ENCODE measurements at regions not wholly inside any gene's neighbourhood (a gene's known extent, or its start where the extent isn't known, plus 50 kb on each side); places are given as distances from the start of the nearest gene placed in this dataset.

DNA sequence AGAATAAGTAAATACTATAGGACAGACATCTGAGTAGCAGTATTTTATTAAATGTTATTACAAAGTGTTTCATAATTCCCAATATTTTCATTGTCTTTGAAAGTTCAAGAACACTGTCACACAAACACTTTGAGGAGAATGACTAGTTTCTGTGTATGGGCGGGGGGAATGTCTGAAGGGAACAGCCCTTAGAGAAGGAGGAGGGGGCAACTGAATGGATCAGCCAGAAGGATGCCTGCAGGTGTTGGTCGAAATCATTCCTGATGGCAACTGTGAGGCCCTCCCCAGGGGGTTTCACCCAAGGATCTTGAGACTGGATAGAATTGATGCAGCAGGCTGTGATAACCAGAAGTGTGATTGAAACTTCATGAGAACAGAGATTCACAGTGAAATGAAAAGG is 223.2 kb upstream of the C1orf87 start:
- TF ChIP-seq, protein P1, sequence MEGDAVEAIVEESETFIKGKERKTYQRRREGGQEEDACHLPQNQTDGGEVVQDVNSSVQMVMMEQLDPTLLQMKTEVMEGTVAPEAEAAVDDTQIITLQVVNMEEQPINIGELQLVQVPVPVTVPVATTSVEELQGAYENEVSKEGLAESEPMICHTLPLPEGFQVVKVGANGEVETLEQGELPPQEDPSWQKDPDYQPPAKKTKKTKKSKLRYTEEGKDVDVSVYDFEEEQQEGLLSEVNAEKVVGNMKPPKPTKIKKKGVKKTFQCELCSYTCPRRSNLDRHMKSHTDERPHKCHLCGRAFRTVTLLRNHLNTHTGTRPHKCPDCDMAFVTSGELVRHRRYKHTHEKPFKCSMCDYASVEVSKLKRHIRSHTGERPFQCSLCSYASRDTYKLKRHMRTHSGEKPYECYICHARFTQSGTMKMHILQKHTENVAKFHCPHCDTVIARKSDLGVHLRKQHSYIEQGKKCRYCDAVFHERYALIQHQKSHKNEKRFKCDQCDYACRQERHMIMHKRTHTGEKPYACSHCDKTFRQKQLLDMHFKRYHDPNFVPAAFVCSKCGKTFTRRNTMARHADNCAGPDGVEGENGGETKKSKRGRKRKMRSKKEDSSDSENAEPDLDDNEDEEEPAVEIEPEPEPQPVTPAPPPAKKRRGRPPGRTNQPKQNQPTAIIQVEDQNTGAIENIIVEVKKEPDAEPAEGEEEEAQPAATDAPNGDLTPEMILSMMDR (conservative IDR thresholded peaks at IDR 0.05; ENCODE audit: low read depth, low read length): no peak
- no peak for TF ChIP-seq EZH2 (IDR thresholded peaks at IDR 0.05; ENCODE audit: borderline replicate concordance, low read depth, low read length, poor library complexity, severe bottlenecking)

All from A673 (cell line).